Epithelial cell of esophagus (primary cell): ENCODE measurements at regions not wholly inside any gene's neighbourhood (a gene's known extent, or its start where the extent isn't known, plus 50 kb on each side); places are given as distances from the start of the nearest gene placed in this dataset.
A peak's percentile ranks its signal among the peaks of the same experiment; 100 is the strongest.

ENCODE experiments used
- DNase-seq: peaks from one replicate; pipeline ENCODE4 v3.0.0; 2010; ENCODE audit warnings: low read depth
- H3K4me3 ChIP-seq: 2 replicates; pipeline ENCODE4 v1.5.1; 2011; ENCODE audit warnings: mild to moderate bottlenecking, low read length, control low read depth
- CTCF ChIP-seq: IDR thresholded peaks from 2 replicates; pipeline ENCODE4 v1.5.1; 2011; ENCODE audit warnings: low read depth, mild to moderate bottlenecking, low read length, control low read depth, inconsistent platforms; ENCODE audit not compliant: insufficient read depth; ENCODE audit errors: missing control alignments

GRCh38 chr6:97399208-97399607, 116.2 kb upstream of the MMS22L start:
- H3K4me3 ChIP-seq, result no peak overlapping the region
- TF ChIP-seq CTCF, result no peak
- DNase-seq, result no peak

- peak; percentile 16 for DNase-seq
- TF ChIP-seq CTCF, result no peak
- H3K4me3 ChIP-seq, result no peak overlapping the region
These were observed 118.5 kb upstream of the MMS22L start for GRCh38 chr6:97401533-97401932.

- no peak for DNase-seq
- no peak for TF ChIP-seq CTCF
- no peak overlapping the region for H3K4me3 ChIP-seq
These were observed 122.9 kb upstream of the MMS22L start for GRCh38 chr6:97405818-97406409.

GRCh38 chr6:97406633-97407032, 123.6 kb upstream of the MMS22L start:
- no peak overlapping the region for H3K4me3 ChIP-seq
- no peak for TF ChIP-seq CTCF

GRCh38 chr6:97411610-97412009, 128.6 kb upstream of the MMS22L start:
- DNase-seq, result no peak
- no peak for TF ChIP-seq CTCF
- no peak overlapping the region for H3K4me3 ChIP-seq

More at GRCh38 chr6:97406633-97407032, 123.6 kb upstream of the MMS22L start:
- no peak for DNase-seq

- TF ChIP-seq CTCF, result no peak
- DNase-seq, result no peak
- H3K4me3 ChIP-seq, result no peak overlapping the region
These were observed 129.5 kb upstream of the MMS22L start for GRCh38 chr6:97412511-97412910.

- no peak for DNase-seq
- no peak for TF ChIP-seq CTCF
These were observed 139.2 kb upstream of the MMS22L start for GRCh38 chr6:97422171-97422570.

More at GRCh38 chr6:97422171-97422570, 139.2 kb upstream of the MMS22L start:
- no peak overlapping the region for H3K4me3 ChIP-seq
